Eye (tissue), 1 donor: ENCODE measurements at regions not wholly inside any gene's neighbourhood (a gene's known extent, or its start where the extent isn't known, plus 50 kb on each side); places are given as distances from the start of the nearest gene placed in this dataset.

Experiments
- DNase-seq: peaks from one replicate; pipeline ENCODE4 v3.0.0-alpha.2; 2015

DNA sequence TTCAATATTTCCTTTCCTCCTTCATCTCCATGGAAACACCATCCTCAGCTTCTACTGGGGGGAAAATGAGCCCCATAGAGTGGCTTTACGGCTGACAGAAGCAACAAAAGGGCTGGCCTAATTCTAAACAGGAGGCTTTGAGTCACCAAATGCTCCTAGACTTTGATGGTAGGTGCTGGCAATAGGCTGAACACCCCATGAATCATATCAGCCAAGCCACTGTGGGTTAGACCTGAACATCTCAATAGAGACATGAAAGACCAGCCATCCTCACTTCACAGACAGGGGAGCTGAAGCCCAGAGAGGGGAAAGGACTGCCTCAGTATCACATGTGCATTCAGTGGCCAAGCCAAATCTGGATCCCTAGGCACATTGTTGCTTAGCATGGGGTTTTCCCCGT is 107.6 kb downstream of the AMER1 start:
- DNase-seq, result no peak

DNA sequence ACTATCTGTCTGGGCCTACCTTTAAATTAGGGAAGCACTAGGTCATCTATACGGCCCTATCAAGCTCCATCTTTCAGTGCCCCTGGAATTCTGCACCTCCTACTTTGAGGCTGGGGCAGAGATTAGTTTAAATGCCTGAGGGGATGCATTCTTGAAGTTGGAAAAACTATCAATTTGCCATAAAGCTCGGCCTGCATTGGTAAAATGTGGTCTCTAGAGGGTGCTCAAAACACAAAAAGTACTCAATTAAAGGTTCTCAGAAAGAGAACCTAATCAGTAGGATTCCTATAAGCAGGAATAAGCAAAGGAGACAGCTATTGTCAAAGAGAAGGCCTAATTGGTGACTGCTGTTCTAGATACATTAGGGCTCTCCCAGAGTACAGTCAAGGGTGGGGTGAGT is 111.7 kb downstream of the AMER1 start:
- peak; percentile 42 for DNase-seq
